ENCODE measurements at regions not wholly inside any gene's neighbourhood (a gene's known extent, or its start where the extent isn't known, plus 50 kb on each side); places are given as distances from the start of the nearest gene placed in this dataset.

GRCh38 chr18:67901573-67901972 is 385.1 kb upstream of the DSEL start:
- intact Hi-C loops (cut with DNase I; ENCODE audit: low total_unique reads), result no loop called here
- WGBS, 2 donors (ENCODE audit: low coverage in 1 of 2), result 62 to 83% methylated on average over 5 of the region's 5 CpGs

GRCh38 chr18:67896451-67896850 is 379.9 kb upstream of the DSEL start:
- H3K27ac ChIP-seq, result no peak overlapping the region
- WGBS, 2 donors (ENCODE audit: low coverage in 1 of 2), result 56 to 100% methylated on average over 1 of the region's 1 CpG
- H3K4me1 ChIP-seq, result no peaks in the 10 kb centered on the region
- in situ Hi-C loops (cut with MboI; ENCODE audit: low pct_ligation_motif_present in 1 of 4, low pct_unique_long_range_greater_than_20kb in 1 of 4, low sequenced_read_pairs in 3 of 4), result no loop called here
- H3K27me3 ChIP-seq, result no peaks in the 10 kb centered on the region
- H3K36me3 ChIP-seq, result no peaks in the 10 kb centered on the region
- no peaks in the 10 kb centered on the region for H3K9me3 ChIP-seq
- intact Hi-C loops (cut with DNase I; ENCODE audit: low total_unique reads), result no loop called here
- DNase-seq, result no peak
- H3K4me3 ChIP-seq, result no peak overlapping the region
- TF ChIP-seq CTCF (IDR thresholded peaks at IDR 0.05) (no peak), EP300 (IDR thresholded peaks at IDR 0.05; ENCODE audit: low read depth) (no peak), POLR2A (IDR thresholded peaks at IDR 0.05) (no peak), POLR2AphosphoS5 (IDR thresholded peaks at IDR 0.05) (no peak)

More at GRCh38 chr18:67901573-67901972, 385.1 kb upstream of the DSEL start:
- H3K36me3 ChIP-seq, result no peaks in the 10 kb centered on the region
- H3K27ac ChIP-seq, result no peak overlapping the region
- H3K4me1 ChIP-seq, result no peaks in the 10 kb centered on the region
- no peak overlapping the region for H3K4me3 ChIP-seq
- no peaks in the 10 kb centered on the region for H3K9me3 ChIP-seq
- in situ Hi-C loops (cut with MboI; ENCODE audit: low pct_ligation_motif_present in 1 of 4, low pct_unique_long_range_greater_than_20kb in 1 of 4, low sequenced_read_pairs in 3 of 4), result no loop called here
- TF ChIP-seq CTCF (IDR thresholded peaks at IDR 0.05), result no peak
- TF ChIP-seq EP300 (IDR thresholded peaks at IDR 0.05; ENCODE audit: low read depth), result no peak
- TF ChIP-seq POLR2A (IDR thresholded peaks at IDR 0.05), result no peak
- TF ChIP-seq POLR2AphosphoS5 (IDR thresholded peaks at IDR 0.05), result no peak
- H3K27me3 ChIP-seq, result no peaks in the 10 kb centered on the region
- DNase-seq, result no peak

GRCh38 chr18:67893916-67894315 is 377.4 kb upstream of the DSEL start:
- WGBS, 2 donors (ENCODE audit: low coverage in 1 of 2), result 47 to 58% methylated on average over 3 of the region's 3 CpGs
- Histone ChIP-seq H3K4me1 (no peaks in the 10 kb centered on the region), H3K36me3 (no peaks in the 10 kb centered on the region), H3K27me3 (no peaks in the 10 kb centered on the region), H3K9me3 (no peaks in the 10 kb centered on the region), H3K27ac (no peak overlapping the region), H3K4me3 (no peak overlapping the region)
- no peak for TF ChIP-seq POLR2AphosphoS5 (IDR thresholded peaks at IDR 0.05)
- TF ChIP-seq EP300 (IDR thresholded peaks at IDR 0.05; ENCODE audit: low read depth), result no peak
- no peak for TF ChIP-seq POLR2A (IDR thresholded peaks at IDR 0.05)
- TF ChIP-seq CTCF (IDR thresholded peaks at IDR 0.05), result no peak
- intact Hi-C loops (cut with DNase I; ENCODE audit: low total_unique reads), result no loop called here
- DNase-seq, result no peak
- in situ Hi-C loops (cut with MboI; ENCODE audit: low pct_ligation_motif_present in 1 of 4, low pct_unique_long_range_greater_than_20kb in 1 of 4, low sequenced_read_pairs in 3 of 4), result no loop called here

- TF ChIP-seq POLR2AphosphoS5 (IDR thresholded peaks at IDR 0.05), result no peak
- TF ChIP-seq CTCF (IDR thresholded peaks at IDR 0.05), result no peak
- no peak for TF ChIP-seq EP300 (IDR thresholded peaks at IDR 0.05; ENCODE audit: low read depth)
- TF ChIP-seq POLR2A (IDR thresholded peaks at IDR 0.05), result no peak
- DNase-seq, result no peak
- Histone ChIP-seq H3K36me3 (no peaks in the 10 kb centered on the region), H3K4me3 (no peak overlapping the region), H3K27me3 (no peaks in the 10 kb centered on the region), H3K9me3 (no peaks in the 10 kb centered on the region), H3K27ac (no peak overlapping the region), H3K4me1 (no peaks in the 10 kb centered on the region)
- intact Hi-C loops (cut with DNase I; ENCODE audit: low total_unique reads), result no loop called here
- in situ Hi-C loops (cut with MboI; ENCODE audit: low pct_ligation_motif_present in 1 of 4, low pct_unique_long_range_greater_than_20kb in 1 of 4, low sequenced_read_pairs in 3 of 4), result no loop called here
- 22% methylated on average over 3 of the region's 3 CpGs for WGBS, 2 donors (ENCODE audit: low coverage in 1 of 2)
Observed at GRCh38 chr18:67876871-67877270, 360.4 kb upstream of the DSEL start.
